Panc1 (cell line): ENCODE measurements at regions not wholly inside any gene's neighbourhood (a gene's known extent, or its start where the extent isn't known, plus 50 kb on each side); places are given as distances from the start of the nearest gene placed in this dataset.

Experiments
- CTCF ChIP-seq: fragments of 450-650 bp; IDR thresholded peaks from 2 replicates; pipeline ENCODE4 v1.5.1; 2017; ENCODE audit warnings: mild to moderate bottlenecking
- POLR2AphosphoS5 ChIP-seq: IDR thresholded peaks from 2 replicates; pipeline ENCODE4 v1.6.1; 2012; ENCODE audit warnings: mild to moderate bottlenecking, low read depth, low read length, moderate library complexity
- REST ChIP-seq, 2 experiments: IDR thresholded peaks; 2 replicates each; pipeline ENCODE4 v1.6.1; 2011 to 2012; ENCODE audit warnings: low read depth in 2 of 2, control low read depth in 1 of 2, low read length in 1 of 2, mild to moderate bottlenecking in 1 of 2, moderate library complexity in 1 of 2; ENCODE audit not compliant: insufficient read depth in 1 of 2
- TCF7L2 ChIP-seq: IDR thresholded peaks from 2 replicates; pipeline ENCODE4 v1.6.1; 2011; ENCODE audit warnings: mild to moderate bottlenecking, low read depth, low read length, inconsistent platforms

- TF ChIP-seq CTCF, result no peak
- no peak for TF ChIP-seq TCF7L2
- TF ChIP-seq POLR2AphosphoS5, result no peak
- no peak for TF ChIP-seq REST (IDR thresholded peaks at IDR 0.05; ENCODE audit: insufficient read depth in 1 of 2, low read depth in 2 of 2, low read length in 1 of 2)
Observed at GRCh38 chr9:73919712-73920111, 577.4 kb upstream of the RORB start.
